ACHN (cell line): ENCODE measurements at regions not wholly inside any gene's neighbourhood (a gene's known extent, or its start where the extent isn't known, plus 50 kb on each side); places are given as distances from the start of the nearest gene placed in this dataset.

Experiments used
- DNase-seq: peaks from one replicate; pipeline ENCODE4 v3.0.0-alpha.2; 2015
- in situ Hi-C: cut with HindIII; loops from 2 replicates; pipeline ENCODE4 v1.10.0; 2017; ENCODE audit warnings: low sequenced_read_pairs, low pct_ligation_motif_present, low pct_unique_long_range_greater_than_20kb

GRCh38 chr10:43869669-43870322, 221.1 kb upstream of the ZNF32 start:
- in situ Hi-C loops = no loop called here
- DNase-seq = no peak

- DNase-seq = no peak
- in situ Hi-C loops = no loop called here
Measured at GRCh38 chr10:43868952-43869351, 220.3 kb upstream of the ZNF32 start.

- DNase-seq = no peak
- in situ Hi-C loops = no loop called here
Measured at GRCh38 chr10:43867667-43868565, 219.2 kb upstream of the ZNF32 start.

GRCh38 chr10:43867113-43867512, 218.4 kb upstream of the ZNF32 start:
- in situ Hi-C loops = no loop called here
- DNase-seq = no peak

GRCh38 chr10:43866712-43867111, 218.0 kb upstream of the ZNF32 start:
- DNase-seq = no peak
- in situ Hi-C loops = no loop called here

GRCh38 chr10:43865265-43866135, 216.8 kb upstream of the ZNF32 start:
- in situ Hi-C loops = no loop called here
- no peak for DNase-seq

GRCh38 chr10:43864656-43865055, 216.0 kb upstream of the ZNF32 start:
- in situ Hi-C loops = no loop called here
- DNase-seq = no peak

- no peak for DNase-seq
- in situ Hi-C loops = no loop called here
Measured at GRCh38 chr10:43863859-43864591, 215.3 kb upstream of the ZNF32 start.

- in situ Hi-C loops = no loop called here
- no peak for DNase-seq
Measured at GRCh38 chr10:43863270-43863669, 214.6 kb upstream of the ZNF32 start.

- in situ Hi-C loops = no loop called here
- DNase-seq = no peak
Measured at GRCh38 chr10:43862756-43863155, 214.1 kb upstream of the ZNF32 start.

- DNase-seq = no peak
- in situ Hi-C loops = no loop called here
Measured at GRCh38 chr10:43861966-43862751, 213.5 kb upstream of the ZNF32 start.

- in situ Hi-C loops = no loop called here
- DNase-seq = no peak
Measured at GRCh38 chr10:43859016-43859525, 210.4 kb upstream of the ZNF32 start.

- no peak for DNase-seq
- in situ Hi-C loops = no loop called here
Measured at GRCh38 chr10:43857931-43858315, 209.2 kb upstream of the ZNF32 start.

- DNase-seq = no peak
- in situ Hi-C loops = no loop called here
Measured at GRCh38 chr10:43857206-43857930, 208.7 kb upstream of the ZNF32 start.

- no peak for DNase-seq
- in situ Hi-C loops = no loop called here
Measured at GRCh38 chr10:43856299-43856698, 207.6 kb upstream of the ZNF32 start.

GRCh38 chr10:43855667-43856210, 207.1 kb upstream of the ZNF32 start:
- in situ Hi-C loops = no loop called here
- DNase-seq = no peak

- no peak for DNase-seq
- in situ Hi-C loops = no loop called here
Measured at GRCh38 chr10:43854007-43854406, 205.3 kb upstream of the ZNF32 start.
